Upper lobe of right lung (tissue), 1 donor: ENCODE measurements at regions not wholly inside any gene's neighbourhood (a gene's known extent, or its start where the extent isn't known, plus 50 kb on each side); places are given as distances from the start of the nearest gene placed in this dataset.

ENCODE experiments used
- ATAC-seq: fragments of 200-7000 bp; cut with Tn5 transposase; one replicate; pipeline ENCODE4 v1.9.1; 2020; ENCODE audit warnings: mild to moderate bottlenecking, moderate library complexity
- DNase-seq: peaks from one replicate; pipeline ENCODE4 v3.0.0-alpha.2; 2020
- H3K27ac ChIP-seq: fragments of 200-600 bp; one replicate; pipeline ENCODE4 v1.8.0; 2022
- H3K27me3 ChIP-seq: fragments of 200-600 bp; one replicate; pipeline ENCODE4 v1.8.0; 2022; ENCODE audit warnings: mild to moderate bottlenecking
- H3K36me3 ChIP-seq: fragments of 200-600 bp; one replicate; pipeline ENCODE4 v1.8.0; 2022
- H3K4me1 ChIP-seq: fragments of 200-600 bp; one replicate; pipeline ENCODE4 v1.8.0; 2022
- H3K4me3 ChIP-seq: fragments of 200-600 bp; one replicate; pipeline ENCODE4 v1.8.0; 2022; ENCODE audit warnings: mild to moderate bottlenecking
- H3K9me3 ChIP-seq: fragments of 200-600 bp; one replicate; pipeline ENCODE4 v1.8.0; 2022
- CTCF ChIP-seq: fragments of 200-600 bp; IDR thresholded peaks from one replicate; pipeline ENCODE4 v1.8.0; 2022; ENCODE audit warnings: antibody characterized with exemption
- intact Hi-C: fragments of 100-400 bp; cut with DNase I; formaldehyde crosslinking; loops from one replicate; pipeline ENCODE4 v1.11.0; 2022
- donor health status: DM: no; HTN: yes; CAD: no; lungs with severe emphysema.

DNA sequence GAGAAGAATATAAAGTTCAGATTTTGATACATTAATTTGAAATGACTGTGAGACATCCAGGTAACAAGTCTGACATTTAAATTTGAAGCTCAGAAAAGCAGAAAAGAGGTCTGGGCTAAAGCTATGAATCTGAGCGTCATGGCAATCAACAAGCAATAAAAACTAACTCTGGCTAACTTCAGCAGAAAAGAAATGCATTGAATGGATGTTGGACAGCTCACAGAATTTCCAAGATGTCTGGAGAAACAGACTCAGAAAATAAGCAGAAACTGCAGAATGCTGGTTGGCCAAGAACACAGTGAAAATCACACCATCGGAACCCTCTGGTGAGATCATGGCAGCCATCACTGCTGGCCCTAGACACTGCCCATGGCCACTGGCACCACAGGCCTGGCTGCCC is 366.6 kb downstream of the METTL4 start:
- ATAC-seq, result no peak
- no peak for DNase-seq
- no peaks in the 10 kb centered on the region for H3K36me3 ChIP-seq
- H3K4me1 ChIP-seq, result no peaks in the 10 kb centered on the region
- TF ChIP-seq CTCF, result no peak
- H3K9me3 ChIP-seq, result no peaks in the 10 kb centered on the region
- H3K27me3 ChIP-seq, result no peaks in the 10 kb centered on the region
- no peak overlapping the region for H3K27ac ChIP-seq
- intact Hi-C loops, result no loop called here
- H3K4me3 ChIP-seq, result no peak overlapping the region

DNA sequence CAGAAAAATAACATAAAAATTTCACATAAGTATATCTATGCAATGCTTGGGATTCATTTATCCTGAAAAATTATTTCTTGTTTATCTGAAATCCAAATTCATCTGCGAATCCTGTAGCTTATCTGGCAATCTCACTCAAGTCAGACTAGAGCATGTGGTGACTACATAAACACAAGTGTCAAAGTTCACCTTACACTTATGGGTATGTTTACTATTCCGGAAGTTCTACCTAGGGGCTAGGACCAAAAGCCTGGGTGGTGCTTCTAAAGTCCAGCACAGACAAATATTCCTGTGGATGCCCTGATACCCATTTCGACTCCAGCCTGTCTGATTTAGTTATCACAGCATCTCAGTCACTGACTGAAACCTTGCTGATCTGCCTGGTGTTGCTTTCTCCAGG is 364.0 kb downstream of the METTL4 start:
- TF ChIP-seq CTCF, result no peak
- Histone ChIP-seq H3K27me3 (no peaks in the 10 kb centered on the region), H3K9me3 (no peaks in the 10 kb centered on the region), H3K36me3 (no peaks in the 10 kb centered on the region), H3K4me3 (no peak overlapping the region), H3K4me1 (no peaks in the 10 kb centered on the region), H3K27ac (no peak overlapping the region)
- DNase-seq, result no peak
- no peak for ATAC-seq
- intact Hi-C loops, result no loop called here

DNA sequence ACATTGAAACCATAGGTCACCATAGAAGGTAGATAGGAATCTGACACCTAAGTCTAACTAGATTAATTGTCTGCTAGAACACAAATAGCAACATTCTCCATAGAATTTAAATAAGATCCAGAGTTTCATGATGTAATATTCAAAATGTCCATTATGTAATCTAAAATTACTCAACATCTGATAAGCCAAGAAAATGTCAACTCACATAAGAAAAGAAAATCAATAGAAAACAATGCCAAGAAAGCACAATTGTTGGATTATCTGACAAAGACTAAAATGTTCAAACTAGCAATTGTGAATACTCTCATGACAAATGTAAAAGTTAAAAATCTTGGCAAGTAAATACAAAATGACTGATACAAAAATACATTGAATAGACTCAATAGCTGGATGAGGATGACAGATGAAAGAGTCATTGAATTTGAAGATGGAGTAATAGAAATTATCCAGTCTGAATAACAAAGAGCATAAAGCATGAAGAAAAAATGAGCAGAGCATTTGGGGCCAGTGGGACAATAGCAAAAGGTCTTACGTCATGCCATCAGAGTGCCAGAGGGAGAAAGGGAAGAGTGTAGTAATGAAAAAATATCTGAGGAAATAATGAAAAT is 358.6 kb downstream of the METTL4 start:
- TF ChIP-seq CTCF, result no peak
- ATAC-seq, result no peak
- H3K36me3 ChIP-seq, result no peaks in the 10 kb centered on the region
- H3K4me1 ChIP-seq, result no peaks in the 10 kb centered on the region
- DNase-seq, result no peak
- no peak overlapping the region for H3K27ac ChIP-seq
- H3K4me3 ChIP-seq, result no peak overlapping the region
- H3K27me3 ChIP-seq, result no peaks in the 10 kb centered on the region
- H3K9me3 ChIP-seq, result no peaks in the 10 kb centered on the region
- intact Hi-C loops, result no loop called here

- Histone ChIP-seq H3K9me3 (no peaks in the 10 kb centered on the region), H3K36me3 (no peaks in the 10 kb centered on the region), H3K4me3 (no peak overlapping the region), H3K4me1 (no peaks in the 10 kb centered on the region), H3K27ac (no peak overlapping the region), H3K27me3 (no peaks in the 10 kb centered on the region)
- intact Hi-C loops, result no loop called here
- ATAC-seq, result no peak
- no peak for TF ChIP-seq CTCF
- no peak for DNase-seq
Observed at GRCh38 chr18:2213905-2214304, 357.4 kb downstream of the METTL4 start.

DNA sequence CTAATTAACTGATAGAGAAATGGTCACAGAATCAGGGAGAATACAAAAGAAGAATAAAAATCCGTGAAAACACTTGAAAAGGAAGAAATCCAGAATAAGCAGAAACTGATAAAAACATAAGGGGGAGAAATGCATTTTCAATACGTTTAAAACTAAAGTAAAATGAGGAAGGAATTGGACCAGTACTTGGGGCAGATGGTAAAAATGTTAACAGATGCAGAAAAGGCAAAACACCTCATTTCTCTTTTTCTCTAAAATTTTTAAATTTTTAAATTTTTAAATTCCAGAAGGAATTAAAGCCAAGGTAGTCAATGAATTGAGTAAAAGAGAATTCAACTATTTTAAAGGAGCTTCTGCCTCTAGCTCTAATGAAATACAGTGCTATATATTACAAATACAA is 353.9 kb downstream of the METTL4 start:
- no peak for TF ChIP-seq CTCF
- DNase-seq, result no peak
- no peaks in the 10 kb centered on the region for H3K36me3 ChIP-seq
- no peaks in the 10 kb centered on the region for H3K27me3 ChIP-seq
- no peaks in the 10 kb centered on the region for H3K9me3 ChIP-seq
- intact Hi-C loops, result no loop called here
- no peak for ATAC-seq
- H3K4me1 ChIP-seq, result no peaks in the 10 kb centered on the region
- H3K27ac ChIP-seq, result no peak overlapping the region
- H3K4me3 ChIP-seq, result no peak overlapping the region

DNA sequence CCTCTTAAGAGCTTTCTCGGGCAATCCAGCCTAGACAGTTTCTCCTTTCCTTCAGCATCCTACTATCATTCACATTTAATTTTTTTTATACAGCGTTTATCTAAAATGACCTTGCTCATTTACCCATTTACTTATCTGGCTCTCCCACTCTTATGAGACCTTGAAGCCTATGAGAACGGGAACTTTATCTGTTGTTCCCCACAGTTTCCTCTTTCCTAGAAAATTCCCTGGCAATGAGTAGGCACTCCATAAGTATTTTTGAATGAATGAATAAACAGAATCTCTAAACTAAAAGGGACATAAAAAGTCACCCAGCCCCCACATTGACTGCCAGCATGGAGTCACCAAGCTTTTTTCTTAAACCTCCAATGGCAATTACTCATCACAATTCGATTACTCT is 353.2 kb downstream of the METTL4 start:
- no peaks in the 10 kb centered on the region for H3K9me3 ChIP-seq
- no peak overlapping the region for H3K4me3 ChIP-seq
- H3K27ac ChIP-seq, result no peak overlapping the region
- no peaks in the 10 kb centered on the region for H3K27me3 ChIP-seq
- no peak for TF ChIP-seq CTCF
- no peaks in the 10 kb centered on the region for H3K4me1 ChIP-seq
- ATAC-seq, result no peak
- no peak for DNase-seq
- no peaks in the 10 kb centered on the region for H3K36me3 ChIP-seq
- intact Hi-C loops, result no loop called here
